GM18519 (cell line): ENCODE measurements at regions not wholly inside any gene's neighbourhood (a gene's known extent, or its start where the extent isn't known, plus 50 kb on each side); places are given as distances from the start of the nearest gene placed in this dataset.
"Not testable (repeated sequence)": the region's sequence is repeated elsewhere in the genome, so short reads cannot be mapped to it uniquely, and the experiment has no call there.

ENCODE experiments used
- ATAC-seq: cut with Tn5 transposase; IDR thresholded peaks from one replicate; pipeline ENCODE4 v1.9.1; 2021; ENCODE audit warnings: mild to moderate bottlenecking, moderate library complexity; ENCODE audit not compliant: unreplicated experiment, low FRiP score

DNA sequence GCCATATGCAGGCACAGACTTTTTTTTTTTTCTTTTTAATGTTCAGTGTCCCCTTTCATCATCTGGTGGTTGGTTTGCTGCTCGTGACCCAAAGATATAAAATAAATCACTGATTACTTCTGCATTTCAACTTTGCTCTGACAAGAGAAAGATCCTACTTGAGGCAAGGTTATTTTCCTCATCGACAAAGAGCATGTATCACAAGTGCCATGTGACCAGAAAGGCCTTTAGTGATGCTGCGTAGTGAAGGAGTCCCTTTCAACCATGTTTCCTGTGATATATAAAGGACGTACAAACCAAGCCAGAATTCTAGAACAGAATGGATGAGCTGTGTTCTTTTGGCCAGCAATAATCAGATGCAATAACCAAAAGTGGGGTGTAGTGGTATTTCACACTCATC lies 323.4 kb upstream of the PSMD7 start:
- ATAC-seq, result no peak

DNA sequence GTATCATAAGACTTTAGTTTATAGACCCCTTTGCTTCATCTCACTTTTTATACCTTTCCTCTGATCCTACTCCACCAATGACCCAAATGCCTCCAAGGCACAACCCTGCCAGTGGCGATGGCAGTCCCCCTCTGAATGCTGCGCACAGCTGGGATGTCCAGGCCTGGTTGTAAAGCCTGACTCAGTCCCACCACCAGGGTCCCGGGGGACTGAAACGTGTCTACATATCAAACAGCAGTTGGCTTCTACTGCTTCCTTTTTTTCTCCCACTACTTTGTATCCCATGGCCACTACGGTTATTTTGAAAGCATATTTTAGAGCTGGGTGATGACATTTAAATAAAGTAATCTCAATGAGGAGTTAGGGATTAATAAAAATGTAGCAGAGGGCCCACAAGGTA lies 329.8 kb upstream of the PSMD7 start:
- no peak for ATAC-seq

DNA sequence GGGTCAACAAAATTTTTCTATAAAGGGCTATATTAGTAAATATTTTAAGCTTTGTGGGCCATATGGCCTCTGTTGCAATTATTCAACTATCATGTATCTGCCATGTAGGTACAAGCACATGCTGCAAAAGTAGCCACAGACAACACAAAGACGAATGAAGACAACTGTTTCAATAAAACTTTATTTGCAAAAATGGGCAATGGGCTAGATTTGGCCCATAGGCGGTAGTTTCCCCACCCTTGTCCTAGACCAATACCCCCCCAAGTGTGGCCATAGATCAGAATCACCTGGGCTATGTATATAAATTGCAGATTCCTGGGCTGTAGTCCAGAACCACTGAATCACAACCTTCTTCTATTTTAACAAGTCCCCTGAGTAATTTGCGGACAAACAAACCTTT lies 331.0 kb upstream of the PSMD7 start:
- ATAC-seq, result no peak

DNA sequence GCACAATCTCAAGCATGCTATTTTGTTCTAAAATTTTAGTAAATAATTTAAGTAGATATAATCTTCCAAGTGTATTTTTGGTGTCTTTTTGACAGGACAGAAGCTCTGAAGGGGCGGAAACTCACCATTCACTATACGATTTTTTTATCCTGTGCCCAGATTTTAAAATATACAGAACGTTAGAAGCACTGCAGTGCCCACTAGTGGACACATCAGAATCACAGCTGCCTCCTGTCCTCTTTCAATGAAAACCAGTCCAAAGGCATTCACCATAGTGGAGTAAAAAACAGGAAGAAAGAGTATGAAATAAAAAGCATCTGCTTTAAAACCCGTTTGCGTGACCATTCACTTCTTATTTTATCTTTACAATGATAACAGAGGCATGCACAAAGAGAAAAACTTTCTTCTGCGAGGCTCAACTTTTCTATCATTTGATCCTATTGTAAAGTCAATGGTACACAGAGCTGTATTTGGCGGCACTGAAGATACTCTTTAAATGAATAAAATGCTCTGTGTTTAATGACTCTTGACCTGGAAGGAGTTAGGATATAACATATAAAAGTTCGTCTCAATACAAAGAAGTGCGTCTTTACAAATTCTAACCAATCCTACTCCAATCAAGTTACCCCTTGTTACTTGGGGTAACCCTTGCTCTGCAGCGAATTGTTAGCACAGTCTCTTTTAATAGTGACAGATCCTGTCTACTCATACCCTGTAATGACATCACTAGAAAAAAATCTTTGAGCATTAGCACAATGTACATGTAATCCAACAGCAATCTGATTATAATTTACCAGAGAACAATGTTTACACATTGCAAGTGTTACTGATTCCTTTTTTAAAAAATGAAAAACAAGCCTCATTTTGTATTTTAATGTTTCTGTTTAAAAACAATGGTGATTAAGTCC lies 339.8 kb upstream of the PSMD7 start:
- ATAC-seq, result peak; percentile 58

DNA sequence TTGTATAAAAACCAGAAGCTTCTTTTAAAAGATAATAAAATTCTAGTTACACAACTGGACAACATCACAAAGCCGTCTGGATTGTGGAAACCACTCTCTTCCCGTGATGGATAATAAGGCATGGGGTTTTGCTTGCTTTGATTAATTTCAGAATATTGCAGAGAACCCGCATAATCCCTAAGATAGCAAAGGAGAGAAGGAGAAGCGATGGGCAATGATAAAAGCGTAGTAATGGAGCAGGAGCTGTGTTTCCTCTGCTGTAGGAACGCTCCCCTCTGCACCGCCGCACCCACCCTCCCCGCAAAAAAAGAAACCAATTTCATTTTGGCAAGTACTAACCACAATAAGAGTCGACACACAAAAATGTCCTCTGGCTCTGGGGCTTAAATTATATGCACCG lies 340.9 kb upstream of the PSMD7 start:
- no peak for ATAC-seq

DNA sequence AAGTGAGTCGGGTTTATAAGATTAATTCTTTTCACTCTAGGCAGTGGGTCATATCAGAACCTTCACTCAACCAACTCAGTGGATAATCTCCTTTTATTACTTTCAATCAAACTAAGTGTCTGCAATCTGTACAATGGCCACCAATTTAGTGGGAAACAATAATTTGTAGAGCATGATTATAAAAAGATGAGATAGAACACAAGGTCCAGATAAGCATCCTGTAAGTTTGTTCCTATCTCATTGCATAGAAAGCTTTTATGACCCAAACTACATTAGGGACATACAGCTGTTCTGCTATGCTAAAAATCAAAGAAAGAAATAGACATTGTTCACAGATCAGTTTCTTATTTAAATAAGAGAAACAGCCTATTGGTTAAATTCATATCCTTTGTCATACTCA lies 341.4 kb upstream of the PSMD7 start:
- no peak for ATAC-seq

DNA sequence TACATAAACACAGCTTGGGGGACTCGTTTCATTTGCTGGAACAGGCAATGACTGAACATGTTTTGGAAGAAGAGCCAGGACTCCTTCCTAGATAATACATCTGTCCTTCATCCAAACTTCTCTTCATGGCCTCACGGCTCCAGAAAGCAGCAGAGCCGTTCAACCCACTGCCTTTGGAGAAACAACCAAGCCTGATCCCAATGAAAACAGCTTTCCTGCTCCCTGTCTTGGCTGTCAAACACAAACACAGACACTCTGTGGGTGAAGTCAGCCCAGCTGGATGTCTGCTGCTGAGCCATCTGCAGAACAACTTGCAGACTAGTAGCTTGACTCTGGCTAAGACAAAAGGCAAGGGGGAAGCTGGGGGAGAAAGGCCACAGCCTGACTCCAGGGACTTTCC lies 345.1 kb upstream of the PSMD7 start:
- ATAC-seq, result no peak

DNA sequence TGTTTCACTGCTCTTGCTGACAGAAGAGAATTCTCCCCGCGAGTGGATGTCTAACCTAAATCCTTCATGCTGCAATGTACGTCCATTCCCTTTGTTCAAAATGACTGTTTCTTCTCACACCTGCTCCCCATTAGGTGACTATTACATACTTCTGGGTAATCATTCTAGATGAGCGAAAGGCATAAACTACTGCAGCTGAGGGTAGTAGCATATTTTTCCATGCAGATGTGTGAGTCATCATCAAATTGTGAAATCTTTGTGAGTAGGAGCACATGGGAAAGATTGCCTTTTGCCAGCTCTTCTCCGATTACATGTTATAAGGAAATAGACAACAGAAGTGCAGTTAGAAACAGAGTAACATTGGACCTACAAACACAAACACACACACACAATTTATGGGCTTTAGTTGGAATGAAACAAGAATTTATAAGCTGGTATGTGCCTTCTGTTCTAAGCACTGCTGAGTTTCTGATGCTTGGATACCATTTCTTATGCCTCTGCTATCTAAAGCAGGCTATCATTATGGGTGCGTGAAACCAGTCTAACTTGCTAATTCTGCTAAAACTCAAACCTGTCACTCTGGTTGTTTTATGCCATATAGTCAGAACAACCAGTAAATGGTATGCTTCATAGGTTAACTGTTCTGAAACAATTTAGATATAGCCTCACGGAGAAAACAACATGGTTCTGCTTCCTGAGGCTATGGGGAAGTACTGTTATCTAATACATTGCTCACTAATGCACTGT lies 346.9 kb upstream of the PSMD7 start:
- no peak for ATAC-seq

DNA sequence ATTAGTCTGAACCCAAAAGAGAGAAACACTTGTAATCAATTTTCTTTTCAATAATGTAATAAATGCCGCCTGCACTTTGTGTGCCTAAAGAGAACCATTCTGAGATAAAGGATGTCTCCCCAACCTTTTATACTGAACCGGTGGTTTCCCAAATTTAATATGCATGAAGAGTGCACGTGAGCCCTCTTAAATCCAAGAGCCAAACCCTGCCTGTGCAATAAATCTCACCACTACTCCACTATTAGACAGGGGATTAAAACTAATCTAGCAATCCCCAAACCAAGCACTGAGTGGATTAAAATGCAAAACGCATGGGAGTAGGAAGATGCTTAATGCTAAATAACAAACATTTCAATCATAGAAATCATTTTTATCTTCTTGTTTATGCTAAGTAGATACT lies 351.0 kb upstream of the PSMD7 start:
- ATAC-seq, result no peak

DNA sequence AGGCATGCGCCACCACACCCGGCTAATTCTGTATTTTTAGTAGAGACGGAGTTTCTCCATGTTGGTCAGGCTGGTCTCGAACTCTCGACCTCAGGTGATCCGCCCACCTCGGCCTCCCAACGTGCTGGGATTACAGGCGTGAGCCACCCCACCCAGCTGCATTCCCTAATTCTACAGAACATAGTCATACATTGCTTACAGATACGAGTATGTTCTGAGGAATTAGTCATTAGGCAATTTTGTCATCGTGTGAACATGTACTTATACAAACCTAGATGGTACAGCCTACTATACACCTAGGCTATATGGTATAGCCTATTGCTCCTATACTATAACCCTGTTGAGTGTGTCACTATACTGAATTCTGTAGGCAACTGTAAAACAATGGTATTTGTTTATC lies 353.4 kb upstream of the PSMD7 start:
- not testable (repeated sequence) for ATAC-seq

DNA sequence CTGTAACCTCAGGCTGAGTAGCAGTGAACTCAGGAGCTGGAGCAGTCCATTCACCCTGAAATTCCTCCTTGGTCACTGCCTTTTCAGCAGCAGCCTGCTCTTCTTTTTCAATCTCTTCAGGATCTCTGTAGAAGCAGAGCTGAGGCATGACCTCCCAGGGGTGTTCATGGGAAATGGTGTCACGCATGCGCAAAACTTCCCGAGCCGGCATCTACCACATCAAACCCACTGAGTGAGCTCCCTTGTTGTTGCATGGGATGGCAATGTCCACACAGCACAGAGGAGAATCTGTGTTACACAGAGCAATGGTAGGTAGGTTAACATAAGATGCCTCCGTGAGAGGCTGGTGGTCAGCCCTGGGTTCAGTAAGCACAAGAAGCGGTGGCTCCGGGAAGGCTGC lies 355.8 kb upstream of the PSMD7 start:
- ATAC-seq, result not testable (repeated sequence)

DNA sequence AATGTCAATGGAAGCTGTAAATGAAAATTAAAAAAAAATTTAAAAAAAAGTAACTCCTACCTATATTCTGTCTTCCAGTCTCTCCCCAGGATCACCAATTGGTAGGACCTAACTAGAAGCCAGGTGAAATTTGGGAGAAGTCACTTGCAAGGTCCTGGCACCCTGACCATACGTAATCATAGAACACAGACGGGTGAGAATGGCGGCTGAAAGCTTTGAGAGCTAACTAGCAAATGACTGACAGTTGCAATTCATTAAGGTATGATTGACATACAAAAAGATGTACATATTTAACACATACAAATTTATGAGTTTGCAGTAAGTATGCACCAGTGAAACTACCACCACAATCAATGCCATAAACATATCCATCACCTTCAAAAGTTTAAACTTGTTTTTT lies 372.7 kb upstream of the PSMD7 start:
- ATAC-seq, result no peak

DNA sequence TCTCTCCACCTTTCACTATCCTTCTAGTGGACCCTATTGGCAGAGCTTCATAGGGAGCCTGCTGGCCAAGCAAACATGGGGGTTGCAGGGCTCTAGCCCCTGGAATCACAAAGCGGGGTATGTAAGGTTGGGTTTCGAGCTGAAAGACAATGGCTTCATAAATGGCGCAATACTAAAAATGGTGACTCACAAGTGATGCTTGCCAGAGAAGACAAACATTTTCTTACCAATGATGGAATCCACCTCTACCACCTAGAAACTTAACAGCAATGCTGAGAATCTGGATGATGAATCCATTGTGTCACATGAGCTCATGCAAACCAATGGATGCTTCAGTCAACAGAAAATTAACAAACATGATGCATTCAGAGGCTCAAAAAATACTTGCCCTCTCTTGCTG lies 375.3 kb upstream of the PSMD7 start:
- no peak for ATAC-seq

DNA sequence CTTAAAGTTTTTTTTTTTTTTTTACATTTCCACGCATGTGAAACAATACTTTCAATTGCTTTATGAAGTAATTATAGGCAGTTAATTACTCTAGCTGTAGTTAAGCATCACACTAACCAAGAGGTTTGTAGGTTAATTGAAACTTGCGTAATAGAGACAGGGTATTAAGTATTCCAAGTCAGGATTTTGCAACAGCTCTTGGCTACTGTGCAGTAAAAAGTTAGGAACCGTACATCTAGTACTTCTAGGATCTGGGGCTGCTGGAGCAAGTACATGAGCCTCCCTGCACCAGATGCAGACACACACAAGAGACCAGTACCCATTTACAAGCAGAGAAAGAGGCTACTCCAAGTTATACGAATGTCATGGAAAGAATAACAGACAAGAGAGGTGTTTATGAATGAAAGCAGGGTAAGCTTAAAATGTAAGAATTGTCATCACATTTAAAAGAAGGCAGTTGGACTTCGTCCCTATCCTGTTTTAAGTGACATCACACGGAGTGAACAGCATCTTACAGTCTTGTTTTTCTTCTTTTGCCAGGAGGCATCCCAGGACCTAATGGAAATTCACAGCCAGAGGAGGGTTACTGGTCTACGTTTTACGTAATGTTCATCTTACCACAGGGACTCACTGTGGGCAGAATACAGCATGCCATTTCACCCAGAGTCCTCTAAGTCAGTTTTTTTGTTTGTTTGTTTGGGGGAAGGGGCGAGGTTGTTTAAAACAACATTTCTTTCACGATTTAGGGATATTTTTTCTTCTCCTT lies 379.6 kb upstream of the PSMD7 start:
- no peak for ATAC-seq

DNA sequence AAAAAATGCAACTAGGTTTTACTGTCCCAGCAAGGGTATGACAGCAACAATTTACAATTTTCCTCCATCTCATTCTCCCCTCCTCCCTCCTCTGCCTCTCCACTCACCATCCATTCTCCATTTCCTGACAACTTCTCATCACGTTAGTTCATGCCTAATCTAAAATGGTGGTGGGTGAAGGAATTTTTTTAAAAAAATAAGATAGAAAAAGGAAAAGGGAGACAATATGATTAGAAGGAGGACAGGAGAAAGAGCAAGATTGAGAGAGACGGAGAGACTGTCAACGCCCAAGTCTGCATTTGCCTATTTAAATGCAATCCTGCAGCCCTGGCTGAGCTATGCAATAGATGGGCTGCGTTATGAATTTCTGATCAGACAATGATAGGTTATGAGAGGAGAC lies 380.7 kb upstream of the PSMD7 start:
- no peak for ATAC-seq

DNA sequence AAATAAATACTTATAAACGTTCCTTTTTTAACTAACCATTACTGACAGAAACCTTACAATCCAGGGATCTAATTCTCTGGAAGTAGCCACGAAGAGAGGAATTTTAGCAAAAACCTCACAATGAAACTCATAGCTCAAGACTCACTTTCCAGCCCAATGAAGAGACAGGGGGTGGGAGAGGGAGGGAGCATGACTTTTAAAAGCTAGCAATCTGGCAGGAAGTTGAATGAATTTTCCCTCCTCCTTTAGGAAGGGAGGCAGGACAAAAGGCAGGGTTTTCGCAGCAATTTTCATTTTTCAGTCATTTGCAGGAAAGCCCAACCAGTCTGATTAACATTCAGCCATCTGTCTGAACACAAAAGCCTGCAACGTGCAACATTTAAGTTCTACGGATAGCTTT lies 381.5 kb upstream of the PSMD7 start:
- ATAC-seq, result no peak

DNA sequence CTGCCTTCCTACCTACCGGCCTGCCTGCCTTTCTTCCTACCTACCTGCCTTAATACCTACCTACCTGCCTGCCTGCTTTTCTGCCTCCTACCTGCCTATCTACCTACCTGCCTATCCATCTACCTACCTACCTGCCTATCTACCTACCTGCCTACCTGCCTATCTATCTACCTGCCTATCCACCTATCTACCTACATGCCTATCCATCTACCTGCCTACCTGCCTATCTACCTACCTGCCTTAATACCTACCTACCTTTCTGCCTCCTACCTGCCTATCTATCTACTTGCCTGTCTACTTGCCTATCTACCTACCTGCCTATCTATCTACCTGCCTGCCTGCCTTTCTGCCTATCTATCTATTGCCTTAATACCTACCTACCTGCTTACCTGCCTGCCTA lies 383.8 kb upstream of the PSMD7 start:
- ATAC-seq, result no peak

DNA sequence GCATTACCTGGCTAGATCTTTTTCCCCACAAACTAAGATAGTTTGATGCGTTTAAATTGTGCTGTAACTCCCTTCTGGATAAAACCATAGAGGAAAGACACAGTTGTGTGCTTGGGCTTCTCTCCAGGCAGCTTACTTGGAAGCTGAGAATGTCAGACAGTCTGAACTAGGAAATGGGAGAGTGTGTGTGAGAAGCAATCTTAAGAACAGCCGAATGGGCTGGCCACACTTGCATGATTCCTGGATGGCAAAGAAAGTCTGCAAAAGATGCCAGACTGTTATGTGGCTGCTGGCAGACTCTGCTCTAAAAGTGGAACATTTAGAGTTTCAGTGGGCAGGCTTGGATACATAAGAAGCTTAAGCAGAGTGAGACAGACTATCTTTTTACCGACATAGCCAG lies 384.3 kb upstream of the PSMD7 start:
- no peak for ATAC-seq

DNA sequence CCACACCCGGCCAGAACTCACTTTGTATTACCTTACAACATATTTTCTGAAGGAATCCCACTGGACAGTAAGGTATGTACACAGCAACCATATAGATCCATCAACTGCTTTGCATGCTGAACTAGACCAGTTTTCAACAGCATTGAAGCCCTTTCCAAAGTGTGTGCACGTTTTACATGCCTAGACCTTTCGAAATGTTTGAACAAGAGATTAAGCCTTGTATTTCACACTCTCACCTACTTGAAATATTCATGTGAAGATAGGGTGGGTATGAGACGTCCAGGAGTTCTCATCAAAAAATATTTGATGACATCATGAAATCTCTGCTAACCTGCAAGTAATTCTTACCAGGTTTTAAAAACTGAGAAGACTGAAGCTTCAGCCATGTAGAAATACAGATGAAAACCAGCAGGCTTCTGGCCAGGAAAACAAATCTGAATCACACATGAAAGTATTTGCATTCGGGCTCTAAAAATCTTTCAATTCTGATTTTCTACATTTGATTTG lies 387.0 kb upstream of the PSMD7 start:
- no peak for ATAC-seq

DNA sequence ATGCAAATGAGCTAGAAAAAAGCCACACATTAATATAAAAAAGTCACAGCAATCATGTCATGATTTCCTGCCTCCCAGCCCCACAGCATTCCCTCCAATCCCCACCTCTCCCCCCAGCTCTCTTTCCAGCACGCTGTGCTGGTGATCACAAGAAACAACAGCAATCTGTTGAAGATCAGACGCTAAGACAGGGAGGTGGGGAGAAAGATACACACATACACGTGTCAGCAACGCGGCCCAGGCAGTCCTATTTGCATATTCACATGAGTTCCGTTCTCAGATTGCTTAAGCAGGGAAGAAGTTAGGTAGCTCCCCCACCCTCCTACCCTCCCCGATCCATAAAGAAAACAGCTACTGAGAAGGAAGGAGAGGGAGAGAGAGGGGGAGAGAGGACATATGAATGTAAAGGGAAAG lies 405.5 kb upstream of the PSMD7 start:
- ATAC-seq, result no peak
